H9 (cell line): ENCODE measurements at regions not wholly inside any gene's neighbourhood (a gene's known extent, or its start where the extent isn't known, plus 50 kb on each side); places are given as distances from the start of the nearest gene placed in this dataset.

Experiments
- DNase-seq: peaks from one replicate; pipeline ENCODE4 v3.0.0-alpha.2; 2017
- H2AFZ ChIP-seq: one replicate; pipeline ENCODE4 v1.6.1; 2013; ENCODE audit warnings: mild to moderate bottlenecking, low read length, control low read depth, moderate library complexity
- H2AK5ac ChIP-seq: 2 replicates; pipeline ENCODE4 v1.6.1; 2013; ENCODE audit warnings: low read length, control low read depth, mixed read lengths; ENCODE audit not compliant: insufficient read length
- H2BK120ac ChIP-seq: one replicate; pipeline ENCODE4 v1.6.1; 2013; ENCODE audit warnings: low read depth, mild to moderate bottlenecking, low read length, control low read depth, inconsistent platforms; ENCODE audit not compliant: poor library complexity, severe bottlenecking
- H2BK12ac ChIP-seq: 2 replicates; pipeline ENCODE4 v1.6.1; 2013; ENCODE audit warnings: low read length, control low read depth, mixed read lengths, low read depth; ENCODE audit not compliant: insufficient read length
- H2BK15ac ChIP-seq: 2 replicates; pipeline ENCODE4 v1.6.1; 2013; ENCODE audit warnings: low read depth, low read length, control low read depth
- H2BK20ac ChIP-seq: one replicate; pipeline ENCODE4 v1.6.1; 2013; ENCODE audit warnings: low read depth, mild to moderate bottlenecking, low read length, control low read depth, inconsistent platforms; ENCODE audit not compliant: poor library complexity, severe bottlenecking
- H2BK5ac ChIP-seq: 2 replicates; pipeline ENCODE4 v1.6.1; 2013; ENCODE audit warnings: low read length, control low read depth, mixed read lengths; ENCODE audit not compliant: insufficient read length
- H3K14ac ChIP-seq: 2 replicates; pipeline ENCODE4 v1.6.1; 2013; ENCODE audit warnings: low read length, control low read depth; ENCODE audit not compliant: insufficient read depth
- H3K18ac ChIP-seq: 2 replicates; pipeline ENCODE4 v1.6.1; 2013; ENCODE audit warnings: low read depth, mild to moderate bottlenecking, mixed read lengths, low read length, control low read depth; ENCODE audit not compliant: insufficient read length
- H3K23ac ChIP-seq: 2 replicates; pipeline ENCODE4 v1.6.1; 2013; ENCODE audit warnings: low read length, control low read depth, mixed read lengths, low read depth; ENCODE audit not compliant: insufficient read length
- H3K23me2 ChIP-seq: 2 replicates; pipeline ENCODE4 v1.6.1; 2013; ENCODE audit warnings: low read depth, mild to moderate bottlenecking, mixed read lengths, low read length, control low read depth; ENCODE audit not compliant: insufficient read length, poor library complexity, severe bottlenecking
- H3K27ac ChIP-seq: 2 replicates; pipeline ENCODE4 v1.5.1; 2013; ENCODE audit warnings: low read length, control low read depth, mixed read lengths, low read depth; ENCODE audit not compliant: insufficient read length
- H3K27me3 ChIP-seq: 2 replicates; pipeline ENCODE4 v1.6.1; 2013; ENCODE audit warnings: low read length, control low read depth, inconsistent platforms; ENCODE audit not compliant: insufficient read depth
- H3K4ac ChIP-seq: 2 replicates; pipeline ENCODE4 v1.6.1; 2013; ENCODE audit warnings: low read depth, mild to moderate bottlenecking, control low read depth, inconsistent platforms, low read length, moderate library complexity
- H3K4me1 ChIP-seq: 2 replicates; pipeline ENCODE4 v1.6.1; 2013; ENCODE audit warnings: low read length, control low read depth, inconsistent platforms; ENCODE audit not compliant: insufficient read depth
- H3K4me2 ChIP-seq: 2 replicates; pipeline ENCODE4 v1.6.1; 2013; ENCODE audit warnings: low read length, control low read depth, mixed read lengths; ENCODE audit not compliant: insufficient read length, insufficient read depth
- H3K56ac ChIP-seq: 2 replicates; pipeline ENCODE4 v1.6.1; 2013; ENCODE audit warnings: low read depth, mild to moderate bottlenecking, mixed read lengths, low read length, control low read depth; ENCODE audit not compliant: insufficient read length
- H3K79me1 ChIP-seq: 2 replicates; pipeline ENCODE4 v1.6.1; 2013; ENCODE audit warnings: low read depth, mild to moderate bottlenecking, moderate library complexity, low read length, control low read depth, inconsistent platforms; ENCODE audit not compliant: insufficient read depth, poor library complexity, severe bottlenecking
- H3K79me2 ChIP-seq: 2 replicates; pipeline ENCODE4 v1.6.1; 2013; ENCODE audit warnings: low read length, control low read depth, inconsistent platforms; ENCODE audit not compliant: insufficient read depth
- H3K9ac ChIP-seq: 2 replicates; pipeline ENCODE4 v1.6.1; 2013; ENCODE audit warnings: low read length, control low read depth, mixed read lengths; ENCODE audit not compliant: insufficient read length; ENCODE audit errors: extremely low read depth
- H3K9me3 ChIP-seq: one replicate; pipeline ENCODE4 v1.6.1; 2013; ENCODE audit warnings: low read depth, low read length, inconsistent platforms; ENCODE audit not compliant: control insufficient read depth
- H3T11ph ChIP-seq: one replicate; pipeline ENCODE4 v1.6.1; 2013; ENCODE audit warnings: mild to moderate bottlenecking, low read length, control low read depth, inconsistent platforms
- H4K20me1 ChIP-seq: one replicate; pipeline ENCODE4 v1.6.1; 2013; ENCODE audit not compliant: control insufficient read depth, insufficient read length, insufficient read depth
- H4K5ac ChIP-seq: 2 replicates; pipeline ENCODE4 v1.6.1; 2013; ENCODE audit warnings: low read depth, mild to moderate bottlenecking, mixed read lengths, low read length, control low read depth; ENCODE audit not compliant: insufficient read length
- H4K8ac ChIP-seq: replicated peaks from 2 replicates; pipeline ENCODE4 v1.6.1; 2013; ENCODE audit warnings: low read length, control low read depth, mixed read lengths, low read depth; ENCODE audit not compliant: insufficient read length
- H4K91ac ChIP-seq: 2 replicates; pipeline ENCODE4 v1.6.1; 2013; ENCODE audit warnings: low read depth, mild to moderate bottlenecking, moderate library complexity, mixed read lengths, low read length, control low read depth; ENCODE audit not compliant: insufficient read length
- H3K27ac Mint-ChIP-seq, 3 experiments: 2 replicates in 2 of 3; 3 replicates in 1 of 3; pipeline ENCODE4 v1.8.0; 2020 to 2021; ENCODE audit warnings: mixed read lengths in 3 of 3, mild to moderate bottlenecking in 1 of 3, moderate library complexity in 1 of 3
- H3K27me3 Mint-ChIP-seq: 2 replicates; pipeline ENCODE4 v1.8.0; 2021; ENCODE audit warnings: low read depth, mild to moderate bottlenecking, moderate library complexity, mixed read lengths
- H3K36me3 Mint-ChIP-seq, 3 experiments: 2 replicates in 2 of 3; 3 replicates in 1 of 3; pipeline ENCODE4 v1.8.0; 2020 to 2021; ENCODE audit warnings: low read depth in 3 of 3, mixed read lengths in 3 of 3; ENCODE audit not compliant: insufficient read depth in 1 of 3
- H3K4me1 Mint-ChIP-seq, 2 experiments: 2 replicates each; pipeline ENCODE4 v1.8.0; 2020; ENCODE audit warnings: mixed read lengths in 2 of 2
- H3K4me3 Mint-ChIP-seq, 2 experiments: 2 replicates in 1 of 2; 3 replicates in 1 of 2; pipeline ENCODE4 v1.8.0; 2020 to 2021; ENCODE audit warnings: mild to moderate bottlenecking in 2 of 2, mixed read lengths in 2 of 2, moderate library complexity in 1 of 2
- H3K9me3 Mint-ChIP-seq, 2 experiments: 2 replicates in 1 of 2; 3 replicates in 1 of 2; pipeline ENCODE4 v1.8.0; 2020; ENCODE audit warnings: mild to moderate bottlenecking in 2 of 2, mixed read lengths in 2 of 2, moderate library complexity in 1 of 2
- CTCF ChIP-seq: fragments of 200-600 bp; sonication (generic); conservative IDR thresholded peaks from 3 replicates; pipeline ENCODE4 v1.8.0; 2021; ENCODE audit warnings: antibody characterized with exemption, mild to moderate bottlenecking
- WGBS: extraction: QIAGEN DNeasy Blood & Tissue Kit; methylation state at CpG from one replicate; pipeline ENCODE4 v1.1.7; 2013; ENCODE audit warnings: missing lambda C conversion rate, low lambda C conversion rate, mixed read lengths; ENCODE audit not compliant: insufficient read length; ENCODE audit errors: extremely low coverage; 5-methylcytosine and 5-hydroxymethylcytosine counted together

- no peak overlapping the region for H3K23ac ChIP-seq
- no peak overlapping the region for H3K27ac Mint-ChIP-seq
- H4K91ac ChIP-seq = no peak overlapping the region
- H3K36me3 Mint-ChIP-seq = no peaks in the 10 kb centered on the region; a peak in 1 of 7 replicates
- no peak overlapping the region for H2BK120ac ChIP-seq
- no peak overlapping the region for H2BK20ac ChIP-seq
- H4K5ac ChIP-seq = no peak overlapping the region
- no peak overlapping the region for H3T11ph ChIP-seq
- H2AK5ac ChIP-seq = no peak overlapping the region
- no peak overlapping the region for H3K4me3 Mint-ChIP-seq
- H2BK12ac ChIP-seq = no peak overlapping the region
- no peak overlapping the region for H3K56ac ChIP-seq
- no peak for TF ChIP-seq CTCF
- H3K14ac ChIP-seq = no peak overlapping the region
- H3K9me3 ChIP-seq = no peaks in the 10 kb centered on the region
- H3K27me3 ChIP-seq = no peaks in the 10 kb centered on the region
- H3K79me2 ChIP-seq = no peaks in the 10 kb centered on the region
- H3K4me2 ChIP-seq = no peak overlapping the region
- H3K27ac ChIP-seq = no peak overlapping the region
- H3K4me1 ChIP-seq = no peaks in the 10 kb centered on the region
- no peaks in the 10 kb centered on the region for H3K23me2 ChIP-seq
- no peak overlapping the region for H2BK5ac ChIP-seq
- no peaks in the 10 kb centered on the region; the same call in 1 of the 2 replicates for H3K27me3 Mint-ChIP-seq
- WGBS = no CpG with 5 or more reads among the region's 2 CpGs
- H3K4ac ChIP-seq = no peak overlapping the region
- H3K18ac ChIP-seq = no peak overlapping the region
- no peak overlapping the region for H3K9ac ChIP-seq
- no peak for DNase-seq
- no peak overlapping the region for H4K8ac ChIP-seq
- H4K20me1 ChIP-seq = no peaks in the 10 kb centered on the region
- no peak overlapping the region for H2AFZ ChIP-seq
- no peaks in the 10 kb centered on the region; a peak in 1 of 4 replicates for H3K4me1 Mint-ChIP-seq
- H2BK15ac ChIP-seq = no peak overlapping the region
- H3K9me3 Mint-ChIP-seq = peaks cover 6 to 9% of the 10 kb centered on the region in 2 experiments; a peak in 2 of 5 replicates
- no peaks in the 10 kb centered on the region for H3K79me1 ChIP-seq
Observed at GRCh38 chr6:84390851-84391250, 163.4 kb upstream of the CEP162 start.
